ENCODE measurements at regions not wholly inside any gene's neighbourhood (a gene's known extent, or its start where the extent isn't known, plus 50 kb on each side); places are given as distances from the start of the nearest gene placed in this dataset.

DNA sequence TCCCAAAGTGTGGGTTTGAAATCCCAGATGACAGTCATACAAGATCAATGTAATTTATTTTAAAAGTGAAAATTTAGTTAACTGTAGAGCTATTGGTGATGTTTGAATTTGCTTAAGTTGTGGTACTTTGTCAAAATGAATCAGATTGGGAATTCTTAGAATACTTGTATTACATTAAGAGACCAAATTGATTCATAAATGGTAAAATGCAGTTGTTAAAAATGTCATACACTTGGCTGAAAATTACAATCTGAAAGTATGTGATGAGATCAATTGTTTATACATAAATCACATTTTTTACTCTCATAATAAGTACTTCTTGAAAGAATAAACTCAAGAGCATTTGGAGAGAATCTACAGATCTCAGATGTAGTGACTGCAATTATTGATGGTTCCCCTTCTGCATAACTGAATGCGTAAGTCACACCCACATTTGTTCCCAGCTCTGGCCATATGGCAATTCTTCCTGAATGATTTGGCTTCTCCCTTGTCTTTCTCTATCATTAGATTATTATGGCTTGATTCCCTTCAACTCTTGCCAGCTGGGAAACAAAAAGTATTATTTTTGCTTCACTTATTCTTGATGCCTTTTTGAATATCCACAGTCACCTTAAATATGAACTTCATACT is 558.5 kb downstream of the CPS1 start:
- intact Hi-C loops (cut with DNase I): no loop called here
- DNase-seq: no peak

DNA sequence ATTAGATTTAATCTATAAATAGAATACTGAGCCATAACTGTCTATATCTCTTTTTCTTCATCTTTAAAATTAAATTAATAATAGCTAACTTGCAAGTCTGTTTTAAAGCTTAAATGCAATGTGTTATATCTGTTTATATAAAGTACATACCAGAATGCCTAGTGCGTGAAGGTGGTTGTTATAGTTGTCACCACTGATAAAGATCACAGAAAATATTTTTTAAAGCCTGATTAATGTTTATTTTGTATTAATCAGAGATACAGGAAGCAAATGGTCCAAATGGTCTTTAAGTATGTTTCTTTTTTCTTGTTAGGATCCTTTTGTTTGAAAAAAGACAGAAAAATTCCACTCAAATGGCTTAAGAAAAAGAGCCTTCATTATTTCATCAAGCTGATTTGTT is 560.6 kb downstream of the CPS1 start:
- intact Hi-C loops (cut with DNase I): no loop called here
- no peak for DNase-seq

DNA sequence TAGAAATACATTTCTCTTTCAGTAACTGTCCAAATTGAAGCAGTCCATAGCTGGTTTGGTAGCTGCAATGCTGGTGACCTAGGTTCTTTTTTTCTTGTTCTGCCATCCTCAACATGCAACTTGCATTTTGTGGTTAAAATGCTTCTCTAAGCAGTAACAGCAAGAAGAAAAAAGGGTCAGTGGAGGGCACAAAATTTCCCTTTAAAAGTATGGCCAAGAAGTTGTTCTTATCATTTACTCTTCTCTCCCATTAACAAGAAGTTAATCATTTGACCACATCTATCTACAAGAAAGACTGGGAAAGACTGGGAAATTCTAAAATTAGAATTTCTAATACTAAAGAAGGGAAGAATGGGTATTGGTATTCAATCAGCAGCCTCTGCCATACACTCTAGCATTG is 569.9 kb downstream of the CPS1 start:
- intact Hi-C loops (cut with DNase I): no loop called here
- no peak for DNase-seq

DNA sequence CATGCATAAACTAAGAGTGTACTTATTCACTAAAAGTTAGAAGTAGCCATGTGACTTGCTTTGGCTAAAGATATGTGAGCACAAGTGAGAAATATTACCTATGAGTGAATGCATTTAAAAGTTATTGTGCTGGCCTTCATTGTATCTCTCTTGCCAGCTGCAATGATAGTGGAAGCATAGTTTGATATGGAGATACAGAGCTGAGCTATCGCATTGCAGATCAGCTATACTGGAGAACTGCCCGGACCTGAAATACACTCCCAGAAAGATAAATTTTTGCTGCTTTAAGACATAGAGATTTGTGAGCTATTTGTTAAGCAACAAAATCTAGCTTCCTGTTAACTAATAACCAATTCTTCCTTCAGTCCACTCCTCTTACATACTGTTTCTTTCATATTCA is 571.1 kb downstream of the CPS1 start:
- intact Hi-C loops (cut with DNase I): no loop called here
- DNase-seq: no peak

DNA sequence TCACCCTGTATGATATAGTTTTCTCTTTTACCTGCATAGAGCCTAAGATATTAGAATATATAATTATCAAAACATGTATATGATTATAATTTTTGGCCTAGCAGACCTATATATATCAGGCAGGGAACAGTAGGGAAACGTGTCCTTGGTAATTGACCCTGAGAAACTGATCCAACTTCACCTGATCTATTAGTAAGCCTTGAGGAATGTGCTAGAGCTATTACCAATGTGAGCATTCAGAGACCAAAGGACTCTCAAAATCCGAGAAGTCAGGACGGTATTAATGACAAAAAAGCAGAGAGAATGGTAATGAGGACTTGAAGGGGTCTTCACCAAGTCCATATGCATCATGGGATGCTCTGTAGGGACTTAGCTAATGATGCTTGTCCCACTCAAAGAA is 571.9 kb downstream of the CPS1 start:
- no peak for DNase-seq

DNA sequence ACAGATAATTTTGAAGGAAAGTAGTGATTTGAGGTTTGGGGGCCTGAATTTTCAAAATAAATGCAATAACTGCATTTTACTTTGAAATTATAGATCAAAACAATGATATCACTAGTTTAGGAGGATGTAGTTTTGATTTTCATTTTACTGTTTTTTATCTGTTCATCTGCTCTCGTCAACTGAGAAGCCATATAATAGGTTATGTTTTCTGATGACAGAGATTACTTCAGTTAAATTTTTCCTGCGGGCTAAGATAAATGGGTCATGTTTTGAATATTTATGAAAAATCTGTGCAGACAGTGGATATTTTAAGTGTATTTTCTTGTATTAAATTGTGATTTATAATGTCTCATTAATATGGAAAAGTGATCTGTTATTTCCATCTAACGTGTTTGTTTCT is 573.4 kb downstream of the CPS1 start:
- intact Hi-C loops (cut with DNase I): no loop called here

More for the DNA sequence above, 571.9 kb downstream of the CPS1 start:
- intact Hi-C loops (cut with DNase I): no loop called here

DNA sequence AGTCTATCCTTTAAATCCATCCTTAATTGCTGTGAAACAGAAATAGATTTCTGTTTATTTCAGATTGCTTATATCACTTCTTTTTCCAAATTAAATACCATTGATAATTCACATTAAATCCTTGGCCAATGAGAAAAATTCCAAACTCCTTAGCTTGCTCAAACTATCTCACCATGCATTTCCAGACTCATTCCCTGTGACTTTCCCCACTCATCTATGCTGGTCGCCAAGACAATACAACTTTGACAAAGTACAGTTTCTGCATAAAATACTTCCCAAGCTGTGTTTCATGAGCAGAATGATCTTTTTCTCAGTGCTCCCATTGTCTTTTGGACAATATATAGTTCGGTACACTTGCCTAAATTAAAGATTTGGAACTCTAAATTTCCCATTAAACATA is 575.6 kb downstream of the CPS1 start:
- intact Hi-C loops (cut with DNase I): no loop called here
- no peak for DNase-seq

More for the DNA sequence above, 573.4 kb downstream of the CPS1 start:
- DNase-seq: no peak

DNA sequence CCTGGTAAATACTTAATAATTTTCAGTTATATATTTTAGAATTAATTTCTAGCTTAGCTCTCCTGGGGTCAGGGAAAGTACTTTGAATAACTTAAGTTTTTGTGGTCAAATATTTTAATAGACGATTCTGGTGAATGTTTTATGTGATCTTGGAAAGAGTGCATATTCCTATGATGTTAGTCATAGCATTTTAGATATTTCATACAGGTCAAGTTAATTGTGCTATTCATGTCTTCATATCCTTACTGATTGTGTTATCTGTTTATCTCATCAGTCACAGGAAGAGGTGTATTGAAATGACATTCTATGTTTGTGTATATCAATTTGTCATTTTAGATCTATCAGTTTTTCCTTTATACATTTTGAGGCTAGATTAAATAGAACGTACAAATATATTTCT is 576.2 kb downstream of the CPS1 start:
- no peak for DNase-seq

DNA sequence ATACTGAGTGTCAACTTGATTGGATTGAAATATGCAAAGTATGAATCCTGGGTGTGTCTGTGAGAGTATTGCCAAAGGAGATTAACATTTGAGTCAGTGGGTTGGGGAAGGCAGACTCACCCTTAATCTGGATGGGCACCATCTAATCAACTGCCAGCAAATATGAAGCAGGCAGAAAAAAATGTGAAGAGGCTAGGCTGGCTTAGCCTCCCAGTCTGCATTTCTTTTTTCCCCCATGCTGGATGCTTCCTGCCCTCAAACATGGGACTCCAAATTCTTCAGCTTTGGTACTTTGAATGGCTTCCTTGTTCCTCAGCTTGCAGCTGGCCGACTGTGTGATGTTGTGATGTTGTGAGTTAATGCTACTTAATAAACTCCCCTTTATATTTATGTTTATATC is 577.4 kb downstream of the CPS1 start:
- intact Hi-C loops (cut with DNase I): no loop called here
- no peak for DNase-seq

More for the DNA sequence above, 576.2 kb downstream of the CPS1 start:
- intact Hi-C loops (cut with DNase I): no loop called here

DNA sequence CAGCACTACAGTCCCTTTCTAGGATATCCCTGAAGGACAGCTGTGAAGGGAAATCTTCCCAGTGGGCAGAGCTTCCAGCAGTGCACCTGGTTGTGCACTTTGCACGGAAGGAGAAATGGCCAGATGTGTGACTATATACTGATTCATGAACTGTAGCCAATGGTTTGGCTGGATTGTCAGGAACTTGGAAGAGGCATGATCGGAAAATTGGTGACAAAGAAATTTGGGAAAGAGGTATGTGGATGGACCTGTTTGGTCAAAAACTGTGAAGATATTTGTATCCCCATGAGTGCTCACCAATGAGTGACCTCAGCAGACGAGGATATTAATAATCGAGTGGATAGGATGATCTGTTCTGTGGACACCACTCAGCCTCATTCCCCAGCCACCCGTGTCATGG is 582.2 kb downstream of the CPS1 start:
- intact Hi-C loops (cut with DNase I): no loop called here
- DNase-seq: no peak

DNA sequence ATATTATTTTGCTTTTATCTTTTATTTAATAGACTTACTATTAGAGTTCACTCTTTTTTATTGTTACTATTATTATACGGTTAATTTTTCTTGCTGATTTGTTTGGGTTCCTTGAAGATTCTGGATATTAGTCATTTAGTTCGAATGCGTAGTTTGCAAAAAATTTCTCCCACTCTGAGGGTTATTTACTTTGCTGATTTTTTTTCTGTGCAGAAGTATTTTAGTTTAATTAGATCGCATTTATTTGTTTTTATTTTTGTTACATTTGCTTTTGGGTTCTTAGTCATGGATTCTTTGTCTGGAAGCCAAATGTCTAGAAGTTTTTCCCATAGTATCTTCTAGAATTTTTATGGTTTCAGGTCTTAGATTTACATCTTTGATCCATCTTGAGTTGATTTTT is 585.2 kb downstream of the CPS1 start:
- no peak for DNase-seq
- intact Hi-C loops (cut with DNase I): no loop called here

DNA sequence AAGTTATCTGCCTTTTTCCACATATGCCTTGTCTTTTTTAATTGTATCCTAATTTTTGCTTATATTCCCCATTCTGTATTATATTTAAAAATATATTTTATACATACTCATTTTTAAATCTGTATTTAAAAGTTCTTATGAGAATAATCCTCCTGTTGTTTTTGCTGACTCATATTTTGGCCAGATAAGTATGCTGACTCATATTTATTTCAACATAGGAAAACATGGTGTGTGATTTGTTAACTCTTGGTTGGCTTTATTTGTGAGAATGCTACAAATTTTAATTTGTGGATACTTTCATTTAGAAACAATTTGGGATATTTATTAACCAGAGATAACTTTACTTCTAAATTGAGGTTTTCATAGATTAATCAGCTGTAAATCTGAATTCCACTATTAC is 587.7 kb downstream of the CPS1 start:
- intact Hi-C loops (cut with DNase I): no loop called here

DNA sequence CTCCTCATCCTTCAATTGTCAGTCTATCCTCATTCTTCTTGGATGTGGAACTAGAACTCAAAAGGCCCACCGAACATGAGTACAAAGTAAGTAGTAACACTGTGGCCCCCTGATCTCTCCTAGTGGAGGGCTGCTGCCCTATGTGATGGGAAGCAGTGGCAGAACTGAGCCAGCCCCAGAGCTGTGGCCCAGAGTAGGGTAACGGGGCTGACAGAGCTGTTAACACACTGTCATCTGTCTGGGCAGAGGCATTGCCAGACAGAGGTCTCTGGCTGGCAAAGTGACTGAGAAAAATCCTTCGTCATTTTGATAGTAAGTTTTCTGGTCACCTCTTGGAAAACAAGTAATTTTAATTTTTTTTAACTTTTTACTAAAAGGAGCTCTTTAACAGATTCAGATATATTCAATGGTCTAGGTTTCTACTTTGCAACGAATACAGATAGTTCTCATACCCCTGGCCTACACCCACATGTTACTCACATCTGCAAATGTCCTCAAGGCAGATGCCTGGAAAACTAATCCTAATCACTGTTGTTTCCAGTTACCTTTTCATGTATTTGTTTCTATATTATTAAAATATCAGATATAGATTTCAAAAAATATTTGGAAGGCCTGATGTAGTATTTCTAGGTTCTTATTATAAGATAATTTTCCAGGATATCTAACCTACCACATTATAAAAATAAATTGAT is 588.7 kb downstream of the CPS1 start:
- no peak for DNase-seq
- intact Hi-C loops (cut with DNase I): no loop called here

More for the DNA sequence above, 587.7 kb downstream of the CPS1 start:
- DNase-seq: no peak

DNA sequence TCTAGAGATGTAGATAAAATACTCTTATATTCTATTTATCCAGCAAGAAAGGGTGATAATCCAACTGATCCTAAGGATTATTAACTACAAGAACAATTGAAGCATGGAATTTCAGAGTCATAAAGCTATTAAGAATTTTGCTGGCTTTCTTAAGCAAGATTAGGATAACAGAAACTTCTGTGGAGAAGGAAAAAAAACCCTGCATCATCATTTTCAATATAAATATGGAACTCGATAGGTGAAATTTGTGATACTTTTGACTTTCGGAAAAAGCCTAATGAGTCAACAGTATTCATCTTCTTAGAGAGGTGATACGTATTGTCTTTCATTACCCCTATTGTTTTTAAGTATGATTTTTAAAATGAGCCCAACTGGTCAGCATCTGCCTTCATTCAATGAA is 593.3 kb downstream of the CPS1 start:
- no peak for DNase-seq
- intact Hi-C loops (cut with DNase I): no loop called here

DNA sequence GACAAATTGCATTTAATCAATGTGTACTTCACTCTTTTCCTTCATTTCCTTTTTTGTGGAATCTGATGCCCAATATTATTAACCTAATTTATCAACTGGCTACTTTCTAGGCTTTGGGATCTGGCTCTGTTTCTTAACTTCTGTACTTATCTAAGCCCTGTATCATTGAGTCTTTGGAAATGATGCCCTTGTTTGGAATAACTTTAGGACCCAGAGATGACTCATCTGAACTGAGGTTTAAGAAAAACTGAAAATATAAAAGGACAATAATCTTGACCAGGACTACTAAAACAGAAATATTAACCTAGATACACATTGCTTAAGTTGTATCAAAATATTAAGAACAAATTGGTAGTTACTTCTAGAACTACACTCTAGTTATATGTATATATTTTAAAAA is 600.8 kb downstream of the CPS1 start:
- no peak for DNase-seq
- intact Hi-C loops (cut with DNase I): no loop called here

DNA sequence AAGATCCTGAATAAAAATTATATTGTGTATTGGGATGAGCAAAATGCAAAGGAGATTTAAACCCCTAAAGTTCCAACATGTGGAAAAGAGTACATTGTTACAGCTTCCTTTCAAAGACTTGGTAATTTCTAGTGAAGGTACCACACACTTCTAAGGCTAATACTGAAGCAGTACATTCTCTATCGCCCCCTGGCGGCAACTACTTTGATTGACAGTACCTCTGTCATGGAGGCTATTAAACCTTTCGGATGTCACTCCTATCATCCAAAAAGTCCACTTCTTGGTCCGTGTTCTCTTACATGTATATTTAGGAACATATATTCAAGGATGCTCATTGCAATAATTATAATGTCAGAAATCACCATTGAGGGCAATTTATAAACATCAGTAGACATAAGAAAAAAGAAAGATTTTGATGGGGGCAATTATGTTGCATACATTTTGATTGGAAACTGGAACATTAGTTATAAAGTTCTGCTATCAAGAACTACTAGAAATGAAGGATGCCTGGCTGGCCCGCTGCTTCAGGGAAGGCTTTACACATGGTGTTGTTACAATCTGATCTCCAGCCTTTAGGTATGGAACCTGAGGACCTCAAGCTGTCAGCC is 601.6 kb downstream of the CPS1 start:
- intact Hi-C loops (cut with DNase I): no loop called here
- DNase-seq: peak; percentile 23 to 95 (median 84)

DNA sequence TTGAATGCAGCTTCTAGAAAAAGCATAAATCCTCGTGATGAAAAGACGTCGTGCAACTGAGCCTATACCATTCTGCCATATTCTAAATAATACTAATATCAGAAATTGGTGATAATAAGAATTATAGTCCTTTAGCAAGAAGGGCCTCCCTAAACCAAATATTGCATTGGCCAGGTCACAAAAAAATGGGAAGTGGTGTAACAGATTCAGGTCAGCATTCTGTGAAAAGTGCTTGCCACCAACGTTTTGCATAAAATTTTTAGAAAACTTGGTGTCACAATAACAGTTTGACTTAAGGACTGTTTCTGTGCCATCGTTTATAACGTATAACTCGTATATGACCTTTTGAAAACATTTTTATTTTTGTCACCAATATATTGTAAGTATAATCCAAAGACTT is 603.6 kb downstream of the CPS1 start:
- DNase-seq: no peak
- intact Hi-C loops (cut with DNase I): no loop called here

DNA sequence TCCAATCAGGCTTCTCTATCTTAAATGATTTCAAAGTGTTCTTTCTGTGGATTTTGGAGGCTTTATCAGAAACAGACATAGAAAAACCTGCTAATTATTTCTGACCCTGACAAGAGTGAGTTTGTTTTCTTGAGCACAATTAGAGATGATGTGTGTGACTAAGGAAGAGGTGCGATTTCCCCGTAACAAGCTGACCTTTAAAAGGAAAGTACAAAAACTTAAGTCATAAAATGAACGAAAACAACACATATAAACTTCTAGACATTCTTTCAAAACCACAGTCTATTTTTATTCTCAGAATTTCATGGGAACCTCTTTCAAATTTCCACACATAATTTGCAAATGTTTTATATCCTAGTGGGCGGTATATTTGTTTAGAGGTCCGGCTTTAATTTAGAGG is 604.8 kb downstream of the CPS1 start:
- intact Hi-C loops (cut with DNase I): no loop called here
- DNase-seq: no peak

DNA sequence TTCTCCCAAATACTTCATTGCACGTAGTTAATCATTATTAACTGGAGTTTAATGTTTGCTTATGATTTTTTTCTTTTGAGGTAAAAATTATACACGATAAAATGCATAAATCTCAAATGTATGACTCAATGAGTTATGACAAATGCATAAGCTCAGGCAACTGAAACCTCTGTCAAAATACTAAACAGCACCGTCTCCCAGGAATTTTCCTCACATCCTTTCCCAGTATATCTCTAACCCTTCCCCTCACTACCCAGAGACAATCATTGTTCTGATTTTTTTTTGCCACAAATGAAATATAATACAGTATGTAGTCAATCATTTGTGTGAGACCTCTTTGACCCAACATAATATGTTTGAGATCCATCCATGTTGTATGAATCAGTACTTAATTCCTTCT is 606.5 kb downstream of the CPS1 start:
- intact Hi-C loops (cut with DNase I): no loop called here
- DNase-seq: no peak

DNA sequence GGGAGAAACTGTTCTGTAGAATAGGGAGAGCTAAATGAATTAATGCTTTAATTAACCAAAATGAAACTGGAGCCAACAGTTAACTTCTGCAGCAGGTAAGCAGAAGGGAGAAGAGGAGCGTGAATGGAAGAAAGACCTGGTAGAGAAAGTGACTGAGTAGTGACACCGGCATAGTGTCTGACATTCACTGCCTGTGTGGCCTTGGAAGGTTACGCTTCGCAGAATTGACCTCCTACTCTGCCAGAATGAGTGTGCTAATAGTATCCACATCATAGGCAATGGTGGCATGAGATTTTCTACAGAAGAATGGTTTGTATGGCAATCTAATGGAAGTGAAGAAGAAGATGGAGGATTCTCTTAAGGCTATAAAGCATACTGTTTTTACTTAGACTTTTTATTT is 614.4 kb downstream of the CPS1 start:
- DNase-seq: no peak
- intact Hi-C loops (cut with DNase I): no loop called here

DNA sequence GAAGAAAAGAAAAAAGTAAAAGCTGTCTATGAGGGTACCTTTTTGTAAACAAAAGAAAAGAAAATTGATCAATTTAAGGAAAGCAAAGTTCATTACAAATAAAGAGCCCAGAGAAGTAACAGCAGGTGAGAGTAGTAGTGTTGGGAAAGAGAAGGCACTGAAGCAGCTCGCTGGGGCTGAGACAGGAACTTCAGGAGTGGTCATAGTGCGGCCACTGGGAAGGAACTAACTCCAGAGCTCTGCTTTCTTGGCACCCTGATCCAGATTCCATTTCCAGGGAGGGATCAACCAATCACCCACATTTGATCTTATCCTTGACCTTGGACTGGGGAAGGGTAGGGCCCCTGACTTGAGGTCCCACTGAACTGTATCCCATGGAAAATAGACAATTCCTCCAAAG is 617.6 kb downstream of the CPS1 start:
- no peak for DNase-seq

More for the DNA sequence above, 617.6 kb downstream of the CPS1 start:
- intact Hi-C loops (cut with DNase I): no loop called here
